ENCODE measurements at regions not wholly inside any gene's neighbourhood (a gene's known extent, or its start where the extent isn't known, plus 50 kb on each side); places are given as distances from the start of the nearest gene placed in this dataset.

GRCh38 chr5:162721125-162721524 is 653.6 kb downstream of the GABRG2 start:
- H3K4me3 ChIP-seq (ENCODE audit: low read depth, low read length) = no peak overlapping the region
- TF ChIP-seq, protein P1, sequence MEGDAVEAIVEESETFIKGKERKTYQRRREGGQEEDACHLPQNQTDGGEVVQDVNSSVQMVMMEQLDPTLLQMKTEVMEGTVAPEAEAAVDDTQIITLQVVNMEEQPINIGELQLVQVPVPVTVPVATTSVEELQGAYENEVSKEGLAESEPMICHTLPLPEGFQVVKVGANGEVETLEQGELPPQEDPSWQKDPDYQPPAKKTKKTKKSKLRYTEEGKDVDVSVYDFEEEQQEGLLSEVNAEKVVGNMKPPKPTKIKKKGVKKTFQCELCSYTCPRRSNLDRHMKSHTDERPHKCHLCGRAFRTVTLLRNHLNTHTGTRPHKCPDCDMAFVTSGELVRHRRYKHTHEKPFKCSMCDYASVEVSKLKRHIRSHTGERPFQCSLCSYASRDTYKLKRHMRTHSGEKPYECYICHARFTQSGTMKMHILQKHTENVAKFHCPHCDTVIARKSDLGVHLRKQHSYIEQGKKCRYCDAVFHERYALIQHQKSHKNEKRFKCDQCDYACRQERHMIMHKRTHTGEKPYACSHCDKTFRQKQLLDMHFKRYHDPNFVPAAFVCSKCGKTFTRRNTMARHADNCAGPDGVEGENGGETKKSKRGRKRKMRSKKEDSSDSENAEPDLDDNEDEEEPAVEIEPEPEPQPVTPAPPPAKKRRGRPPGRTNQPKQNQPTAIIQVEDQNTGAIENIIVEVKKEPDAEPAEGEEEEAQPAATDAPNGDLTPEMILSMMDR (IDR thresholded peaks at IDR 0.05; ENCODE audit: borderline replicate concordance, insufficient read depth, low read depth, low read length) = no peak

DNA sequence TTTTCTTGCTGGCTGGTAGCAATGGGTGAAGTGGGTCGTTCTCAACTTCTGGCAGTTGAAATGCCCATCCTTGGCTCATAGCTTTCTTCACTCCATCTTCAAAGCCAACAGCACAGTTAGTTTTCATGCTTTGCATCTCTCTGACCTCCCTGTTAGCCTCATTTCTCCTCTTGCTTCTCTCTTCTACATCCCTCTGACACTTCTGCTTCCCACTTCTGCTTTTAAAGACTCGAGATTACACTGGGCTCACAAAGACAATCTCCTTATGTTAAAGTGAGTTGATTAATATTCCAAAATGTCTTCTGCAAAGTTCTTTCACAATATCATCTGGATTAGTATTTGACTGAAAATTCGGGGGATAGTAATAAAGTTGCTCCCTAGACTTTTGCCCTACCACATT is 684.8 kb upstream of the CCNG1 start:
- TF ChIP-seq, protein P1 (IDR thresholded peaks at IDR 0.05; ENCODE audit: borderline replicate concordance, insufficient read depth, low read depth, low read length) = no peak
- no peak overlapping the region for H3K4me3 ChIP-seq (ENCODE audit: low read depth, low read length)

DNA sequence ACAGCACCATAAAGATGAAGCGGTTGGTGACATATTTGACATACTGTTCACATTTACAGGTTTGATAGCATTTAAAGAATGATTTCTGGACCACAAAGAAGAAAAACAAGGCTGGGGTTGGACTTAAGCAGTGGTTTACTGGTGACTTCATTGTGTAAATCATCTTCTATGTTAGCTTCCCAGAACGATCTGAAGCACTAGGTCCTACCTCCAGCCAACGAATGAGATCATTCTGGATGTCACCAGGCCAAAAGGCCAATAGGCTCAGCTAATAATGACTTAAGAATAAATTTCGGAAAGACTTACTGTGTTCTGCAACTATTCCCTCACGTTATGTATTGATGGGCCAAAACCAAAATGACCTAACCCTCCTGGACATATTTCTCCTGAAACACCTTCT is 675.3 kb upstream of the CCNG1 start:
- TF ChIP-seq, protein P1 (IDR thresholded peaks at IDR 0.05; ENCODE audit: borderline replicate concordance, insufficient read depth, low read depth, low read length) = no peak
- no peak overlapping the region for H3K4me3 ChIP-seq (ENCODE audit: low read depth, low read length)

DNA sequence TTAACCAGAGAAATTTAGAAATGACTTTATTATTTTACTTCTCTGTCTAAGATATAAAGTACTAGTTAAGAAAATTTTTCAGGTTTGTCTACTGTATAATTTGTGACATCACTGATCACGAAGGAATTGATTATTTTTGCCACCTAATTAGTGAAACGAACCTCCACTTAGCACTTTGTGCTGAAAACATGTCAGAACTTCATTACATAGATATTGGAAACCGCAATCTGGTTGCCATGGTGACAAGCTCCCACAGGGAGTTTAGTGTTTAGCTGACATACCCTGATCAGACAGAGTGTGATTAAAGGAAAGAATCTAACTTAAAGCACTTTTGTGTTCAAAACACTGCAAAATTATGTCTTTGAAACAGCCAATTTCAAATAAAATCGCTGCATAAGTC is 668.4 kb upstream of the CCNG1 start:
- TF ChIP-seq, protein P1 (IDR thresholded peaks at IDR 0.05; ENCODE audit: borderline replicate concordance, insufficient read depth, low read depth, low read length) = no peak

GRCh38 chr5:162785673-162786072 is 651.7 kb upstream of the CCNG1 start:
- no peak overlapping the region for H3K4me3 ChIP-seq (ENCODE audit: low read depth, low read length)
- TF ChIP-seq, protein P1 (IDR thresholded peaks at IDR 0.05; ENCODE audit: borderline replicate concordance, insufficient read depth, low read depth, low read length) = no peak

More for the DNA sequence above, 668.4 kb upstream of the CCNG1 start:
- H3K4me3 ChIP-seq (ENCODE audit: low read depth, low read length) = no peak overlapping the region

DNA sequence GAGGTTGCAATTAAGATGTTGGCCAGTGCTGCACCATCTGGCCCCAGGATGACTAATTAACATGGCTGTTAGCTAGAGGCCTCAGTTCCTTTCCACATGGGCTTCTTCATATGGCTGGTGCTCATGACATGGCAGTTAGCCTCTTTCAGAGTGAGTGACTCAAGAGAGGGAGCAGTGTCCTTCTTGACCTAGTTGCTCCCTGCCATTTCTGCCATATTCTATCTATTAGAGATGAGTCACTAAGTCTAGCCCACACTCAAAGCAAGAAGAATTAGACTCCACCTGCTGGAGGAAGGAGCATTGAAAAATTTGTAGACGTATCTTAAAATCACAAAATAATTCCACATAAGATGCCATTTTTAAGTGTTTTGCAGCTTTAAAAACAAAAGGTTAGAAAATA is 651.2 kb upstream of the CCNG1 start:
- no peak overlapping the region for H3K4me3 ChIP-seq (ENCODE audit: low read depth, low read length)
- TF ChIP-seq, protein P1 (IDR thresholded peaks at IDR 0.05; ENCODE audit: borderline replicate concordance, insufficient read depth, low read depth, low read length) = no peak

DNA sequence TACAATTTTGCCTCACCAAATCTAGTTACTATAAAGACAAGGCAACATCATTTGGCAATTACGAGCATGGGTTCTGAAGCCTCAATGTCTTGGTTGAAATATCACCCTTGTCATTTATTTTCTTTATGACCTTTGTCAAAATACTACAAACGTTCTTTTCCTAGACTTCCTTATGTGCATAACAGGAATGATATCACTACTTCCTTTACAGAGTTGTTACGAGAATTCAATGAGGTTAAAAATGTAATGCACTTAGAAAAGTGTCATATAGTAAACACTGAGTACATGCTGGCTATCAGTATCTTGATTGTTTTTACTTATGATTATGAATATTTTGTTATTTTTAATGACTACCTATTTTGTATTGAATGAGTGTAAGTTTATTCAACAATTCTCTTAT is 640.9 kb upstream of the CCNG1 start:
- TF ChIP-seq, protein P1 (IDR thresholded peaks at IDR 0.05; ENCODE audit: borderline replicate concordance, insufficient read depth, low read depth, low read length) = no peak
- H3K4me3 ChIP-seq (ENCODE audit: low read depth, low read length) = no peak overlapping the region

Data from GM12875 (cell line).